Sigmoid colon (tissue), 6 donors: ENCODE measurements at regions not wholly inside any gene's neighbourhood (a gene's known extent, or its start where the extent isn't known, plus 50 kb on each side); places are given as distances from the start of the nearest gene placed in this dataset.

ENCODE experiments used
- DNase-seq: peaks from one replicate; pipeline ENCODE4 v3.0.0-alpha.2; 2019
- H3K27ac ChIP-seq, 4 donors: fragments of 200-600 bp; sonication (generic); one replicate each; pipeline ENCODE4 v1.5.1; 2016 to 2019; ENCODE audit warnings: mild to moderate bottlenecking in 1 of 4
- H3K27me3 ChIP-seq, 3 donors: fragments of 200-600 bp; sonication (generic); one replicate each; pipeline ENCODE4 v1.5.1; 2019; ENCODE audit warnings: mild to moderate bottlenecking in 1 of 3
- H3K36me3 ChIP-seq, 4 donors: fragments of 200-600 bp; sonication (generic); one replicate each; pipeline ENCODE4 v1.5.1; 2016 to 2019
- H3K4me1 ChIP-seq, 4 donors: fragments of 200-600 bp; sonication (generic); one replicate each; pipeline ENCODE4 v1.5.1; 2017 to 2019
- H3K4me3 ChIP-seq, 4 donors: fragments of 200-600 bp; sonication (generic); one replicate each; pipeline ENCODE4 v1.5.1; 2017 to 2019; ENCODE audit warnings: mild to moderate bottlenecking in 2 of 4, moderate library complexity in 1 of 4
- H3K9me3 ChIP-seq, 4 donors: fragments of 200-600 bp in 3 of 4; sonication (generic) in 3 of 4; one replicate each; pipeline versions ENCODE4 v1.5.1 to v1.6.1; 2013 to 2019
- CTCF ChIP-seq, 4 experiments: fragments of 450-650 bp in 3 of 4; fragments of 200-600 bp in 1 of 4; IDR thresholded peaks; one replicate each; pipeline ENCODE4 v1.5.1; 2016 to 2019; ENCODE audit warnings: antibody characterized with exemption in 4 of 4, mild to moderate bottlenecking in 3 of 4, moderate library complexity in 2 of 4
- EP300 ChIP-seq, 4 donors: sonication (generic); formaldehyde crosslinking; IDR thresholded peaks; one replicate each; pipeline ENCODE4 v1.6.1; 2017; ENCODE audit warnings: antibody characterized with exemption in 4 of 4
- POLR2A ChIP-seq, 2 donors: fragments of 450-650 bp; IDR thresholded peaks; one replicate each; pipeline ENCODE4 v1.6.1; 2016; ENCODE audit warnings: antibody characterized with exemption in 2 of 2, mild to moderate bottlenecking in 2 of 2, moderate library complexity in 2 of 2
- POLR2AphosphoS5 ChIP-seq, 4 donors: sonication (generic); formaldehyde crosslinking; IDR thresholded peaks; one replicate each; pipeline ENCODE4 v1.6.1; 2017; ENCODE audit warnings: antibody characterized with exemption in 4 of 4
- WGBS, 2 donors: extraction: QIAGEN DNeasy Blood & Tissue Kit; methylation state at CpG; one replicate each; pipeline ENCODE4 v1.1.7; 2013; 5-methylcytosine and 5-hydroxymethylcytosine counted together
- intact Hi-C: fragments of 100-400 bp; cut with DNase I; formaldehyde crosslinking; loops from one replicate; pipeline ENCODE4 v1.15.1; 2023
- donor health status: healthy with polysubstance abuse.
- donor health status: healthy.

DNA sequence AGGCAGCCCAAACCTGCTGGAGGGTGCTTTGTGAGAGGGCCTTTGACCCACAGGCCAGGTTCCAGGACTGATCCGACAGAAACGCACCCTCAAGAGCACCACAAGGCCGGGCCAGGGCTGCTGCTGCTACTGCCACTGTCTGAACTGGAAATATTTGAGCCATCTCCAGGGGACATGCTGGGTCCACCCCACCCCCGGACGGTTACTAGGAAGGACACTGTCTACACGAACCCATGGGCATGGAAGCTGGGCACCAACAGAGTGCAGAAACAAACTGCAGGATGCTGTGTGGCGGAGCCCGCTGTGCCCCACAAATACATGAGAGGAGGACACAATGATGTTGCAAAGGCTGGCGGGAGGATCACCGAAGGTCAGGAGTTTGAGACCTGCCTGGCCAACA lies 283.7 kb downstream of the CTTN start:
- WGBS, 2 donors: 82 to 88% methylated on average over 10 of the region's 10 CpGs
- no peak overlapping the region for H3K4me3 ChIP-seq
- H3K27me3 ChIP-seq: no peaks in the 10 kb centered on the region
- no peak overlapping the region for H3K27ac ChIP-seq
- DNase-seq: no peak
- no peaks in the 10 kb centered on the region for H3K4me1 ChIP-seq
- H3K36me3 ChIP-seq: no peaks in the 10 kb centered on the region
- no peaks in the 10 kb centered on the region for H3K9me3 ChIP-seq
- TF ChIP-seq POLR2AphosphoS5 (IDR thresholded peaks at IDR 0.05): no peak
- intact Hi-C loops: no loop called here

DNA sequence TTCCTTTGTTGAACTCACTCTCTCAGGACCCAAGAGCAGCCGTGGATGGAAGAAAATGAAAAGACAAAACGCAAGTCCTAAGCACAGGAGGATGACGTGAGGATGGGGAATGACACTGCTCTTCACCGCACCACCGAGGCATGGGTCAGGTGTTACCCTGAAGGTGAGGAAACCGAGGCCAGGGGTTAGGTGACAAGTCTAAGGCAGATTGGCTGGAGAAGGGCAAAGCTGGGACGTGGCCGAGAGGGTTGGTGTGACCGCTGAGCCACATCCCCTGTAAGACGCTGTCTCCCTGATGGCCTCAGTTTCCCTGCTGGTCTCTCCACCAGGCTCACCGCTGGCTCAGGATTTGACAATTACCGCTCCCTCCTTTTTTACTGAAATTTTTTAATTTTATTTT lies 284.4 kb downstream of the CTTN start:
- no peaks in the 10 kb centered on the region for H3K36me3 ChIP-seq
- intact Hi-C loops: no loop called here
- DNase-seq: no peak
- 93 to 97% methylated on average over 12 of the region's 12 CpGs for WGBS, 2 donors
- no peak overlapping the region for H3K4me3 ChIP-seq
- H3K4me1 ChIP-seq: no peaks in the 10 kb centered on the region
- no peaks in the 10 kb centered on the region for H3K9me3 ChIP-seq
- no peak overlapping the region for H3K27ac ChIP-seq
- TF ChIP-seq POLR2A (IDR thresholded peaks at IDR 0.05): no peak
- no peak for TF ChIP-seq CTCF (IDR thresholded peaks at IDR 0.05)
- no peak for TF ChIP-seq POLR2AphosphoS5 (IDR thresholded peaks at IDR 0.05)
- no peak for TF ChIP-seq EP300 (IDR thresholded peaks at IDR 0.05)
- H3K27me3 ChIP-seq: no peaks in the 10 kb centered on the region

DNA sequence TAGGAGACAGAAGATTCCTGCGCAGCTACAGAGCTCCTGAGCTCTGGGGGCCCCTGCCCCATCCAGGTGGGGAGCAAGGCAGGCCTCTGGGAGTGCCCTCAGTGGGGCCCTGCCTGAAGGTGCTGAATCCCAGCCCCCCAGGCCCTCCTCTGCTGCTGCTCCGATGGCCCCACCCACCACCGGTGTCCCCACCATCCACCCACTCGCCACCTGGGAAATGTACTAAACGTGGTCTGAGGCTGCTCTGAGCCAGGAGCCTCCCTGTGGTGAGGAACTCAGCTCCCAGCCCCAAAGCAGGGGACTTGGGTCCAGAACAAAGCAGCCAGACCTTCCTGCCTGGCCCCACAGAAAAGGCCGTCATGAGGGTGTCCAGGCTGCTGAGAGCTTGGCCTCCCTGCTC lies 289.4 kb downstream of the CTTN start:
- Histone ChIP-seq H3K4me1 (no peaks in the 10 kb centered on the region), H3K27me3 (no peaks in the 10 kb centered on the region), H3K9me3 (no peaks in the 10 kb centered on the region), H3K27ac (no peak overlapping the region), H3K36me3 (no peaks in the 10 kb centered on the region), H3K4me3 (no peak overlapping the region)
- TF ChIP-seq POLR2AphosphoS5 (IDR thresholded peaks at IDR 0.05) (no peak), CTCF (IDR thresholded peaks at IDR 0.05) (no peak), EP300 (IDR thresholded peaks at IDR 0.05) (no peak), POLR2A (IDR thresholded peaks at IDR 0.05) (no peak)
- 76% methylated on average over 6 of the region's 6 CpGs for WGBS, 2 donors
- intact Hi-C loops: no loop called here
- DNase-seq: no peak

DNA sequence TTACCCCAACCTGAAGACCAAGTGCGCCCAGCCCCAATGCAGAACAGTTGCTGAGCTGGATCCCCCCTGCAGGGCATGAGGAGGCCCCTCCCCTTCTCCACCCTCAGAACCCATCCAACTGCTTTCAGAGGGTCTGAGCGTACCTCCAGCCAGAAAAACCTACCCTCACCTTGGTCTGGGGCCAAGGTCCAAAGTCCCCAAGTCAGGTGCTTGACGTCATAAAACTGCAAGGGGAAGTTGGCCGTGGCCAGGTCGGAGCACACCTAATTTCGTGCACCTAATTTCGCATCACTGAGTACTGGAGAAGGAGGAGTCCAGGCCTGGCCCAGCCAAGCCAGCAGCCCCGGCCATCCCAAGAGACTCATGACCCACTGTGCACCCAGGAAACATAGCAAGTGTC lies 289.8 kb downstream of the CTTN start:
- WGBS, 2 donors: 24 to 75% methylated on average over 8 of the region's 8 CpGs
- no peaks in the 10 kb centered on the region for H3K4me1 ChIP-seq
- no peak for DNase-seq
- H3K27me3 ChIP-seq: no peaks in the 10 kb centered on the region
- TF ChIP-seq EP300 (IDR thresholded peaks at IDR 0.05): no peak
- TF ChIP-seq POLR2A (IDR thresholded peaks at IDR 0.05): no peak
- no peak for TF ChIP-seq CTCF (IDR thresholded peaks at IDR 0.05)
- no peak for TF ChIP-seq POLR2AphosphoS5 (IDR thresholded peaks at IDR 0.05)
- H3K27ac ChIP-seq: no peak overlapping the region
- intact Hi-C loops: no loop called here
- H3K9me3 ChIP-seq: no peaks in the 10 kb centered on the region
- H3K36me3 ChIP-seq: no peaks in the 10 kb centered on the region
- H3K4me3 ChIP-seq: no peak overlapping the region

- intact Hi-C loops: no loop called here
- H3K4me3 ChIP-seq: no peak overlapping the region
- TF ChIP-seq EP300 (IDR thresholded peaks at IDR 0.05) (no peak), CTCF (IDR thresholded peaks at IDR 0.05) (no peak), POLR2AphosphoS5 (IDR thresholded peaks at IDR 0.05) (no peak), POLR2A (IDR thresholded peaks at IDR 0.05) (no peak)
- no peaks in the 10 kb centered on the region for H3K27me3 ChIP-seq
- H3K9me3 ChIP-seq: no peaks in the 10 kb centered on the region
- no peak overlapping the region for H3K27ac ChIP-seq
- WGBS, 2 donors: 87 to 89% methylated on average over 6 of the region's 6 CpGs
- no peaks in the 10 kb centered on the region for H3K4me1 ChIP-seq
- no peak for DNase-seq
- H3K36me3 ChIP-seq: no peaks in the 10 kb centered on the region
These were observed 291.4 kb downstream of the CTTN start for GRCh38 chr11:70689764-70690163.
